ENCODE measurements at regions not wholly inside any gene's neighbourhood (a gene's known extent, or its start where the extent isn't known, plus 50 kb on each side); places are given as distances from the start of the nearest gene placed in this dataset.

GRCh38 chr7:155954550-155955366, 142.5 kb upstream of the SHH start:
- no peak for TF ChIP-seq CTCF (IDR thresholded peaks at IDR 0.05)
- no peak for TF ChIP-seq POLR2AphosphoS5 (IDR thresholded peaks at IDR 0.05)
- no peak for TF ChIP-seq POLR2A (IDR thresholded peaks at IDR 0.05)
- H3K36me3 ChIP-seq, result no peaks in the 10 kb centered on the region
- intact Hi-C loops (cut with DNase I; ENCODE audit: low total_unique reads), result no loop called here
- no peaks in the 10 kb centered on the region for H3K9me3 ChIP-seq
- no peak for DNase-seq (ENCODE audit: low spot score in 2 of 2)
- no peaks in the 10 kb centered on the region for H3K27me3 ChIP-seq
- no peak overlapping the region for H3K4me3 ChIP-seq
- no peaks in the 10 kb centered on the region for H3K4me1 ChIP-seq
- no peak overlapping the region for H3K27ac ChIP-seq

- Histone ChIP-seq H3K27me3 (no peaks in the 10 kb centered on the region), H3K9me3 (no peaks in the 10 kb centered on the region), H3K27ac (no peak overlapping the region), H3K36me3 (no peaks in the 10 kb centered on the region), H3K4me1 (no peaks in the 10 kb centered on the region), H3K4me3 (no peak overlapping the region)
- intact Hi-C loops (cut with DNase I; ENCODE audit: low total_unique reads), result no loop called here
- no peak for DNase-seq (ENCODE audit: low spot score in 2 of 2)
- TF ChIP-seq POLR2A (IDR thresholded peaks at IDR 0.05) (no peak), CTCF (IDR thresholded peaks at IDR 0.05) (no peak), POLR2AphosphoS5 (IDR thresholded peaks at IDR 0.05) (no peak)
Observed at GRCh38 chr7:155953781-155954549, 141.7 kb upstream of the SHH start.

- DNase-seq (ENCODE audit: low spot score in 2 of 2), result no peak
- H3K4me3 ChIP-seq, result no peak overlapping the region
- TF ChIP-seq POLR2AphosphoS5 (IDR thresholded peaks at IDR 0.05) (no peak), CTCF (IDR thresholded peaks at IDR 0.05) (no peak), POLR2A (IDR thresholded peaks at IDR 0.05) (no peak)
- H3K9me3 ChIP-seq, result no peaks in the 10 kb centered on the region
- H3K27ac ChIP-seq, result no peak overlapping the region
- H3K27me3 ChIP-seq, result no peaks in the 10 kb centered on the region
- no peaks in the 10 kb centered on the region for H3K4me1 ChIP-seq
- intact Hi-C loops (cut with DNase I; ENCODE audit: low total_unique reads), result no loop called here
- H3K36me3 ChIP-seq, result no peaks in the 10 kb centered on the region
Observed at GRCh38 chr7:155953501-155953778, 141.2 kb upstream of the SHH start.

DNA sequence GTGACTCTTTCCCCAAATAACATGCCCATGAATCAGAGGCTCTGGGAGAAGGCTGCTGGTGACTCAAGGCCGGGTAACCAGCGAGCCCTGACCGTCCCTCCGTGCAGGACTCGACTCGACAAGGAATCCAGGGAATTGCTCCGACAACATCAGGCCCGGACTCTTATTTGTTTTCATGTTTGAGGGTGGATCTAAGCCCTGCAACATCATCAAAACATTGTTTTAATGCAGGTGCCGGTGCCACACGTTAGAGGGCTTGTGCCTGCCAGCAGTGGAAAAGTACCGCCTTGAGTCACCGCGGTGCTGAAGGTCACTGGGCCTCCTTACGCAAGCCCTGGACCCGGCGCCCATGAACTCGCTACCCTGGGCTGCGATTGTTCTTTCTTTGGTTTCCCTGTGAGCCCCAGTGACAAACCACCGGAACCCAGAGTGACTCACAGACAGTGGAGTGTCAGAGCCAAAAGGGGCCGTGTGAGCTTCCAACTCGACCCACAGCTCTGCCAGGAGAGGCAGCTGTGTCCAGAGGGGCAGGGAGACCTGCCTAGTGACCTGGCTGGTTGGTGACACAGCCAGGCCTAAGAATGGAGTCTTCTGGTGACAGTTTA, 139.4 kb upstream of the SHH start:
- intact Hi-C loops (cut with DNase I; ENCODE audit: low total_unique reads), result no loop called here
- no peak overlapping the region for H3K4me3 ChIP-seq
- no peaks in the 10 kb centered on the region for H3K4me1 ChIP-seq
- H3K27me3 ChIP-seq, result no peaks in the 10 kb centered on the region
- TF ChIP-seq CTCF (IDR thresholded peaks at IDR 0.05) (no peak), POLR2A (IDR thresholded peaks at IDR 0.05) (no peak), POLR2AphosphoS5 (IDR thresholded peaks at IDR 0.05) (no peak)
- peak in 1 of 2 donors; percentile 77 for DNase-seq (ENCODE audit: low spot score in 2 of 2)
- peak overlapping the region; percentile 30 to 78 for H3K27ac ChIP-seq
- no peaks in the 10 kb centered on the region for H3K9me3 ChIP-seq
- H3K36me3 ChIP-seq, result no peaks in the 10 kb centered on the region

All from breast epithelium (tissue), 4 donors.